GM04504 (cell line): ENCODE measurements at regions not wholly inside any gene's neighbourhood (a gene's known extent, or its start where the extent isn't known, plus 50 kb on each side); places are given as distances from the start of the nearest gene placed in this dataset.
"Not testable (repeated sequence)": the region's sequence is repeated elsewhere in the genome, so short reads cannot be mapped to it uniquely, and the experiment has no call there.

ENCODE experiments used
- DNase-seq: peaks from one replicate; pipeline ENCODE4 v3.0.0-alpha.2; 2012; ENCODE audit warnings: low read depth

DNA sequence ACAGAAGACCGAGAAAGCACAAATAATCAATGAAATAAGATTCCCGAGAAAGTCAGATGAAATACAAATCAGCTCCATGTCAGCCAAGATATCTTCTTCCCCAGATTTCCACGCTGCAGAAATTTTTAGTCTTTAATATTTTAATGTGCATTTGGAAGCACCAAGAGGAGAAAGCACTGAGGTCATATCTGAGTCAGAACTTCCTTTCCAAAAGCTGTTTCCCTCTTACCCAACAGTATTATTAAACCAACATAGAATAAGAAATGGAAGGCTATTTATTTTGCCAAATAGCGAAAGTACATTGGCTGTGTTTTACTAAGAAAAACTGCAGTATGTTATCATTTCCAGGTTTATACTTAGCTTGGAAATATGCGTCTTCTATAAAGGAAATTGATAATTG lies 772.1 kb upstream of the CDH9 start:
- DNase-seq: no peak

DNA sequence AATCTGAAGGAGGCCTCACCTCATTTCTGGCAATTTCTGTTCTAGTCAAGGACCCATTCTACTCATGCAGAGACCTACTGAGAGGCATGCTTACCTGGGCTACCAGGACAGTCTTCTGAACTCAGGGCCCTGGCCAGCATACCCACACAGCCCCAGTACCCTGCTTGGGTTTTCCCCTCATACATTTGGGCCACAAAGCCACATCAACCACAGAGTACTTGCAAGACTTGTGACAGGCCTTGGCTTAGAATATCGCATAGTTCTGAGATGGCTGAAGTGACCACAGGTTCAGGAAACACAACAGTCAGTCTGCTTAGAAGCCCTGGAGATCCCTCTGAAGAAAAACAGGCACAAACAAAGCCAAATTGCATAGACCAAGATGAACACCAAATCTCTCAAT lies 758.8 kb upstream of the CDH9 start:
- no peak for DNase-seq

DNA sequence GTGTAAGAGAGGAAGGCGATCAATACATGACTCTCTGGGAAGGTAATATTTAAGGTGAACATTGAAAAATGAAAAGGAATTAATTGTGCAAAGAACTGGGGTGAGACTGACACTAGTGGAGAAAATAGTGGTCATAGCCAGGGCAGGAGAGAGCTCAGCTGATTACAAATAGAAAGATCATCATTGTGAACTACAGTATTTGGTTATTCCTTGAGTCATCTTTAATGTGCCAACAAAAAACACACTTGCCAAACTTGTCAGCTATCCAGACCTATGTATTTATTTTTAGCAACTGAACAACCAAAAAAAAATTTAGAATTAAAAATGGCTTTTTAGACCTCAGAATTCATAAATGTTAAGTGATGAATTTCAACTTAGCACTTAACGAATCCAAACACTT lies 749.8 kb upstream of the CDH9 start:
- DNase-seq: no peak

DNA sequence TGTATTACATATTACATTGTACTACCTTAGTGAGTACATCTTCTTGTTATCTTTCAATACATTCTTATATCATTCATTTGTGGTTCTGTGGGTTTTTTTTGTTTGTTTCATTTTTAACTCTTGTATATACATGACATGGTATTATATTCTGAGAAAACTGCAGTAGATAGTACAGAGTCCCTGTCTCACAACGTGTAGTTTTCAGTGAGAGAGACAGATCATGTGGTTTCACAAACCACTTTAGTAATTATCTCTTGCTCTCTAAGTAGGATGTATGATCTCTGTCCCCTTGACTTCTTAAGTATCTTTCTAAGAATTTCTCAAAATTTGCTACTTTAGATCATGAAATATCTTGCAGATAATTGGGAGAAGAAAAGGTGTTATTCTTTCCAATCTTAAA lies 745.9 kb upstream of the CDH9 start:
- DNase-seq: no peak

DNA sequence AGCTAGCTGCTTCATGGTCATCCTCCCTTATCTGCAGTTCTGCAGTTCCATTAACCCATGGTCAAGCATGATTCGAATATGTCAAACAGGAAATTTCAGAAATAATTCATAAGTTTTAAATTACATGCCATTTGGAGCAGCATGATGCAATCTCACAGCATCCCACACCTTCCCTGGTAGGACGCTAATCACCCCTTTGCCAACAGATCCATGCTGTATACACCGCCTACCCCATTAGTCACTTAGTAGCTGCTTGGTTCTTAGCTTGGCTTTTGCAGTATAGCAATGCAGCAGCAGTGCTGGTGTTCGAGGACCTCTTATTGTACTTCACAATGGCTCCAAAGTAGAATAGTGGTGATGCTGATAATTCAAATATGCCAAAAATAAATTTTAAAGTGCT lies 739.7 kb upstream of the CDH9 start:
- DNase-seq: no peak

DNA sequence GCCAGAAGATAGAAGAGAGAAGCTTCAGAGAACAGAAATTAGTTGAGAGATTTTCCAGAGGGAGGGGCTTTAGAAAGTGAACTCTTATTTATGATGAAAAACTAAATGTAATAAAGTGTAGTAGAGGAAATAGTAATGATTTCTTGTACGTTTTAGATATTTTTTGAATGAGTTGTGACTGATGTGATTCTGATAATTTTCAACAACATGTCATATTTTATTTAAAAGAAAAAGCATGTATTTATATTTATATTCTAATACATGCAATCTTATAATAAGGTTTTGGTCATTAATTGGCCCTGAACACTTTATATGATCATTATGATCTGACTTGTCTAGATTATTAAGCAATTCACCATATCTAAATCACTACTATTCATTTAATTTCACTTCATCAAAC lies 735.2 kb upstream of the CDH9 start:
- no peak for DNase-seq

DNA sequence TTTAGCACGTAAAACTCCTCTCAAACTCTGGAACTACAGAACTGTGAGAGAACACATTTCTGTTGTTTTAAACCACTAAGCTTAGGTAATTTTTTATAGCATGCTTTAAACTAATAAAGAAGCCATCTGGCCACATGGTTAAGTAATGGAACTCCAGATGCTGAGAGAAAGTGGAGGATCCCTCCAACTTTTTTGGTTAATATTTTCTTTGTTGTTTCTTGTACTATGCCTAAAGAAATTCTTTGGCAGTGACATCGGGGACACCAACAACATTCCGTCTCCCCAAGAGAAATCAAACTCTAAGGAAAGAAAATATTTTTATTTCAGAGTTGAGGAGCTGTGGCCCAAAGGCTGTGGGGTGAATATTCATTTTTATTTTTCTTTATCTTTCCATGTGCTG lies 734.8 kb upstream of the CDH9 start:
- DNase-seq: no peak

DNA sequence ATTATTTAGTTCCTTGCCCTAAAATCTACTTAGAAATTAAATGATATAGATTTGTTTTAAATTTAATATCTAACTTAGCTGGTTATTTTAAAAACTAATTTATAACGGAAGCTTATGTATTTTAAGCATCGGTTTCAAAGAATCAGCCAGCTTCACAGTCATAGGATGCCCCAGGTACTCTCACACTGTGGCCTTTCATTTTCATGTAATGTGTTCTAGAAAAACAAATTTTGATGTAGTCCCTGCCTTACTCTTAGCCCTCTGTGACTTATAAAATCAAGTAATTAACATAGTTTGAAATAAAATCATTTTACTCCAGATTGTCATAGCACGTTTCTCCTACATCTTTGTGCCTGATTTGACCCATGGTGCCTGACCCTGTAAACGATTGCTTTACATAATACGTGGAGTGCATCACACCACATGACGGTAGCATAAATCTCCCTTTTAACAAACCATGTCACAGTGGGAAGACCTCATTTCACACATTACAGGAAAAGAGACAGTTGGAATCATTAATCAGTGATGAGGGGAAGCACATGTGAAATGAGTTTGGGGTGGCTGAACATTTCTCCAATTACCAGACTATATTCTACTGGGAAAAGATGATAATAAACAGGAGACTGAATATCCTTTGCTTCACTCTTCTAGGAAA lies 731.5 kb upstream of the CDH9 start:
- no peak for DNase-seq

DNA sequence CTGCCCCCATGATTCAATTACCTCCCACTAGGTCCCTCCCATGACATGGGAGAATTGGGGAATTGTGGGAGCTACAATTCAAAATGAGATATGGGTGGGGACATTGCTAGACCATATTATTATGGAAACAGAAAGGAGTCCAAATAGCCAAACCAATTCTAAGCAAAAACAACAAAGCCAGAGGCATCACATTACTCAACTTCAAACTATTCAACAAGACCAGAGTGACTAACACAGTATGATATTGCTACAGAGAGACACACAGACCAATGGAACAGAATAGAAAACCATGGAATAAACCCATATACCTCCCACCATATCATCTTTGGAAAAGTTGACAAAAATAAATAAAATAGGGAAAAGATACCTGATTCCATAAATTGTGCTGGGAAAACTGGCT lies 710.5 kb upstream of the CDH9 start:
- DNase-seq: no peak

DNA sequence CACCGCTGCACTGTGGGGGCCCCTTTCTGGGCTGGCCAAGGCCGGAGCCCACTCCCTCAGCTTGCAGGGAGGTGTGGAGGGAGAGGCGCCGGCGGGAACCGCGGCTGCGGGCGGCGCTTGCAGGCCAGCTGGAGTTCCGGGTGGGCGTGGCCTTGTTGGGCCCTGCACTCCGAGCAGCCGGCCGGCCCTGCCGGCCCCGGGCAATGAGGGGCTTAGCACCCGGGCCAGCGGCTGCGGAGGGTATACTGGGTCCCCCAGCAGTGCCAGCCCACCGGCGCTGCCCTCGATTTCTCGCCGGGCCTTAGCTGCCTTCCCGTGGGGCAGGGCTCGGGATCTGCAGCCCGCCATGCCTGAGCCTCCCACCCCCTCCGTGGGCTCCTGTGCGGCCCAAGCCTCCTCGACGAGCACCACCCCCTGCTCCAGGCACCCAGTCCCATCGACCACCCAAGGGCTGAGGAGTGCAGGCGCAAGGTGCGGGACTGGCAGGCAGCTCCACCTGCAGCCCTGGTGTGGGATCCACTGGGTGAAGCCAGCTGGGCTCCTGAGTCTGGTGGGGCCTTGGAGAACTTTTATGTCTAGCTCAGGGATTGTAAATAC lies 705.1 kb upstream of the CDH9 start:
- DNase-seq: not testable (repeated sequence)

DNA sequence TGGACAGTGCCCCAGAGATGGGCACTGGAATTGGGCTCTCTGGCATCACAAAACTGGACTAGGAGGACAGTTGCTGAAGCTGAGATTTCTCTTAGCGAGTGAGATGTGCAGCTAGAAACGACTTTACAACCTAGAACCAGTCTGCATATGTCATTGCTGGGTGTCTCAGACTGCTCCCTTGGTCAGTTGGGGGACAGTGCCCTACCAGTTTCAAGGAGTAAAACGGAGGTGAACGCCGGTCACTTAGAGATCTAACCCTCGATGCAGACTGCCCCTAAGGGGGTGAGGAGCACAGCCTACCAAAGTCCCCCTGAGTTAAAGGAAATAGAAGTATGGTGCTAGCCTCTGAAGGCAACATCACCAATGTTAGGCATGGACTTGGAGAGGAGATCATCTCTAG lies 704.4 kb upstream of the CDH9 start:
- no peak for DNase-seq

DNA sequence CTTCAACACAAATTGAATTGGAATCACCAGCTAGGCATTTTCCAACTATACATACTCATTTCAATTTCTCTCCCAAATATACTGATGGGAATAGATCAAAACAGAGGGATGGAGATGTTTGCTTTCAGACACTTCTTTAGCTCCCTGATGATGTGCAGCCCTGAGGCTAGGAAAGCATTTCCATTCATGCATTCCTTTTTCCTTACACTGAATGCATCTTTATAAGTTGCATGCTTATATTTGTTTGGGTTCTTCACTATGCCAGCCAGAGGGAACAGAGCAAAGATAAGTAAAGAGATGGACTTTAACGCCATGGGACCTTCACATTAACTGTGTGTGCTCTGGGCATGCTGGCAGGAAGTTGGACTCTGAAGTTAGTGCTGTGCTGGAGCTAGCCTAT lies 696.5 kb upstream of the CDH9 start:
- DNase-seq: no peak

DNA sequence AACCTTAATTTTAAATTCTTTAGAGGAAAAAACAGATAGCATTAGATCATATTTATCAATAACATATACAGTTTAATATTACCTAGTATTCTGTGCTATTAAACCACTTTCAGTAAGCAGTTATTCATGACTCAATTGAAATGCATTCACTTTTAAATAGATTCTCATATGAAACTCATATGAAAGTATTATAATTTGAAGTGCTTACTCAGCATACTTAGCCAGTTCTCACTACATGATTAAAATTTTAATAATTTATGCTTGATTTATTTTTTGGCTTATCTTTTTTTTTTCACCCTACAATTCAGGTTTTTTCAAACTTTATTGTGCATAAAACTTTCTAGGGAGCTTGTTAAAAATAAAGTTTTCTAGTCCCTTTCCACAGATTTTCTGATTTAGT lies 694.9 kb upstream of the CDH9 start:
- DNase-seq: no peak

DNA sequence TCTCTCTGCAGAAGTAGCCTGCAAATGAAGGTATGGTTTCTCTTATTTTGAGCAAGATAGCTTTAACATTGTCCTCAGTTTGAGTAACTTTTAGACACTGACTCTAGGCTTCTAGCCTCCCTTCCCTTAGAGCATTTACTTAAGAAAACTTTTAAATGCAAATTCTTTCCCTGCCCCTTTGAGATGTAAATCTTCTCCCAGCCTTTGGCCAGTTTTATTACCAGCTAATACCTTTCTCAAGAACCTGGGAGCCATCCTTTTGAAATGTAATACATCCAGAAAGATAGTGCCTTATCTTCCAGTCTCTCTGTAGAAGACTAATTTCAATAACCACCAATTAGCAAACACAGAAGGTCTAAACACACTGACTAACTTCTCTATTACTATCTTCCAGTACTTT lies 688.9 kb upstream of the CDH9 start:
- no peak for DNase-seq

DNA sequence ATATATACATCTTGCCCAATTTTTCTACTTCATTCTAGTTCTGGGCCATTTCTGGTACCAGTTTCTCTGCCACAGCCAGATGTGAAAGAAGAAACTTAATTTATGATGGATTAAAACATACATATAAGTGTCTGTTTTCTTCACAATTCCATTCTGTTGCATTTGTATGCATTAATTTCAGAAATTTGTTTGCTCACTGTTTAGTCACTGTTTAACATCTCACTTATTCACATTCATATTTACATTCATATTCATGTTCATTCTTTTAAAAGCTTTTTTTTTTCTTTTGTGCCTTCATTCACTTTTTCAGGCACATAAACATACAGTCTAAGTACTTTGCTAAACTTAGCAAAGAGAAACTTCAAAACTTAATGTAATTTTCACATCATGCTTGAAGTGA lies 684.0 kb upstream of the CDH9 start:
- no peak for DNase-seq

DNA sequence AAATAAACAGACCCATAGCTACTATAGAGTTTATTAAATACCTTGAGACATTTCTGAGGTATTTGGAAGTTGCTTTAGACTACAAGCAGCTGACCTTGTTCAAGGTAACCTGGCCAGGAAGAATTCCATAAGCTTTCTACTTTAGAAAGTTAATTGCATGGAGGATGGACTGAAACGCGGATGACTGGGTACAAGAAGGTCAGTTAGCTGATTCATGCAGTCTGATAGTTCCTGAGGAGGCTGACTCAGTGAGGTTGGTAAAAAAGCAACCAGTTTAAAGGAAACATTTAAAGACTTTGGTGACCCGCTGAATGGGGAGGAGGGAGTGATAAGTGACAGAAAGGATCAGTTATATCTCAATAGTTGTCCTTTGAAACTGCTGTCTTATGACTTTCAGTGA lies 670.1 kb upstream of the CDH9 start:
- no peak for DNase-seq

DNA sequence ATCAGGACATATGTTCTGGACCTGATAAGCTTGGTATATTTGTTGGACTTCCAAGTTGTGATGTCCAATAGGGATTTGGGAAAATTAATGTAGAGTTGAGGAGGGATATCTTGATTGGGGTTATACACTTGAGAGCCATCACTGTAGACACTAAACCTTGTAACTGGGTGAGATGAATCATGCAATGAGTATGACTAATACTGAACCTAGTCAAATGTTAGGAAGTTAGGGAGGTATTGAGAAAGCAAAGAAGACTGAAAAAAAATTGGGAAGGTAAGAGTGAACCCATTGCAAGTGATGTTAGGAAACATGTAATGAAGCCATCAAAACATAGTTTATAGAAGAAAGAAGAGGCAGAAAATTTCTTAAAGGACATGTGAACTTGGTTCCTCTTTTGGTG lies 668.4 kb upstream of the CDH9 start:
- DNase-seq: no peak

DNA sequence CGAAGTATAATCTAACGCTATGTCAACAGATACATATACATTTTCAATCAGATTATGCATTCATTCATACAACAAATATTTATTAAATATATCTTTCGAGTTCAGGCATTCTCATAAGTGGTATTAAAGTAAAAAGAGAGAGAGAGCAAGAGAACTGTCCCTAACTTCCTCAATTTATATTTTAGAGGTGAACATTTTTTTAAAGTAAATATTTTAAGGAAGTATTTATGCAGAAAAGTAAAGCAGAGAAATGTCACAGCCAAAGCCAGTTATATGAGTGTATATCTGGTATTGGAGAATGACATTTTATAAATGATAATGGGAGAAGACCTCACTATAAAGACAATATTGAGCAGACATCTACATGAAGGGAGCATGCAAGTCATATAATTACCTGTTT lies 667.3 kb upstream of the CDH9 start:
- DNase-seq: no peak

DNA sequence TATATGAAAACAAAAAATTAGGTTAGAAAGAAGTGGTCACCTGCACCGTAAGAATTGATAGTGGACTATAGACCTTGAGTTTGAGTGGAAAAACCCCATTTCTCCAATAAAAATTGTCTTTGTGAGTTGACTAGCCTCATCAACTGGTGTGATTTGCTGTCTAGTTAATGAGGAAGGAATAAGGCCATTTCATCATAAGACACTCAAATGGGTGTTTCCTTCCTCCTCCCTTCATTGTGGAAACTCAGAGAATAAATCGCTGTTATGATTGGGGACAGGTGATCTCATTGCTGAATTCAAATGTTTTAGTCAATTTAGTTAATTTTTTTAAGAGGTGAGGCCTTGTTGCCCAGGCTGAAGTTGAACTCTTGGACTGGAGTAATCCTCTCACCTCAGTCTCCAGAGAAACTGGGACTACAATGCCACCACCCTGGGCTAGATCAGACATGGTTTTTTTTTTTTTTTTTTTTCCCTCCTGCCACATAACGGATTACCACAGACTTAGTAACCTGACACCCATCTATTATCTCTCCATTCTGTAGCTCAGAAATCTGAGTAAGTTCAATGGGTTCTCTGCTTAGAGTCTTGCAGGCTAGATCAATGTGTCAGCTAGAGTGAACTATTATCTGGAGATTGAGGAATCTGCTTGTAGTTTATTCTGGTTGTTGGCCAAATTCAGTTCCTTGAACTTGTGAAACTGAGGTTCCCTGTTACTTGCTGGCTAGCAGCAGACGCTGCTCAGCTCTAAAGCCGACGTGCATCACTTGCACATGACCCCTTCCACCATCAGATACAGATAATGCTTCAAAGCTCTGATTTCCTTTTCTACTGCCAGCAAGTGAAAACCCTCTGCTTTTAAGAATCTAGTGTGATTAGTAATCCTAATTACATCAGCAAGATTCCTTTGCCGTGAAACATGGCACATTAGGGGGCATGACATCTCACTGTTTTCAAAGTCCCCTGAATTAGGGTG lies 663.8 kb upstream of the CDH9 start:
- DNase-seq: no peak

DNA sequence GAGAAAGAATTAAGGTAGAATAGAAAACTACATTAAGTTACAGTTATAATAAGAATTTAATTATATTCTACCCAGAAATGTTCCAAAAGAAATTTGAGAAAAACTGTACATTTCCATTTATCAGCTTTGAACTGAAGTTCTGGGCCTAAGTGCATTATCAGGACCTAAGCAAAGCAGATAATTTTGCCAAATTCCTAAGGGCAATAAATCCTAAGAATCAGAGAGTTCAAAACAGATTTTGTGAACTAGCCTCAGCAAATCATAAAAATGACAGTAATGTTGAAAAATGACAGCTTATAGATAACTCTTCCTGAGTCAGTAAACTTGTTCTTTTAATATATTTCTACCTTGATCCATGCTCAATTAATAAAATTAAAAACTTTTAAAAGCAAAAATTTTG lies 662.1 kb upstream of the CDH9 start:
- DNase-seq: no peak

DNA sequence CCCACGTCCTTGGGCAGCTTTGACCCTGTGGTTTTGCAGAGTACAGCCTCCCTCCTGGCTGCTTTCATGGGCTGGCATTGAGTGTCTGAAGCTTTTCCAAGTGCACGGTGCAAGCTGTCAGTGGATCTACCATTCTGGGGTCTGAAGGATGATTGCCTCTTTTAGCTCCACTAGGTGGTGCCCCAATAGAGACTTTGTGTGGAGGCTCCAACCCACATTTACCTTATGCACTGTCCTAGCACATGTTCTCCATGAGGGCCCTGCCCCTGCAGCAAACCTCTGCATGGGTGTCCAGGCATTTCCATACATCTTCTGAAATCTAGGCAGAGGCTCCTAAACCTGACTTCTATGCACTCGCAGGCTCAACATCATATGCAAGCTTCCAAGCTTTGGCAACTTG lies 644.2 kb upstream of the CDH9 start:
- no peak for DNase-seq

DNA sequence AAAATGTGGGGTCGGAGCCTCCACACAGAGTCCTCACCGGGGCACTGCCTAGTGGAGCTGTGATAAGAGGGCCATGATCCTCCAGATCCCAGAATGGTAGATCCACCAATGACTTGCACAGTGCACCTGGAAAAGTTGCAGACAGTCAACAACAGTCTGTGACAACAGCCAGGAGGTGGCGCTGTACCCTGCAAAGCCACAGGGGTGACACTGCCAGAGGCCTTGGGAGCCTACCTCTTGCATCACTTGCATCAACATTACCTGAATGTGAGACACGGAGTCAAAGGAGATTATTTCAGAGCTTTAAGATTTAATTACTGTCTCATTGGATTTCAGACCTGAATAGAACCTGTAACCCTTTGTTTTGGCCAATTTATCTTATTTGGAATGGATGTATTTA lies 614.1 kb upstream of the CDH9 start:
- DNase-seq: no peak

DNA sequence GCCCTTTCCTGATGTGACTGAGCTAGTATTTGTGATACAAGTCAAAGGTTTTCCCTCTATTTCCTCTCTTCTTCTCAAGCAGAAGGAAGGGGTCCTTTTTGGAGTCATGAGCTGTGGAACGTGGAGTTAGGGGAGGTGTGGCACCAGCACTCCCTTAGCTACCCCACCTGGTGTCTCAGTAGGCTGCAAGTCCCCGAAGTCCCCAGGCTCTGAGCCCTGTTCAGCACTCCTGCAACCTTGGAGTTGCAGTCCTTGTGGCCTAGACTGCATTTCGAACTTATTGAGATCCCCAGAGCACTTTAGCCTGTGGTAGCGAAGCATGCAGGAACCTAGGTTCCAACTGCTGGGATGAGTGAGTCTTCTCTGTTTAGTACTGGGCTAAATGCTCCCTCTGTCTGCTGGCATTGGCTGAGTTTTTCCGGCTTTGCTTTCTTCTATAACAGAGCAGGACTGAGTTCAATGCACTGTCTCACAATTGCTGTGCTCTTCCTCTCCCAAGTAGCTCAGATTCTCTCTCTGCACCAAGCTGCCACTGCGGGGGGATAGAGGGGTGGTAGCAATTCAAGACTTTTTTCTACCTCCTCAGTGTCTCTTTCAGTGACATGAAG lies 600.7 kb upstream of the CDH9 start:
- DNase-seq: no peak
